NCI-H526 (cell line): ENCODE measurements at regions not wholly inside any gene's neighbourhood (a gene's known extent, or its start where the extent isn't known, plus 50 kb on each side); places are given as distances from the start of the nearest gene placed in this dataset.

Experiments used
- DNase-seq, 2 experiments: peaks; one replicate each; lab custom pipeline; 2025; lab: John Stamatoyannopoulos, UW

GRCh38 chr9:105861972-105862371 is 167.6 kb downstream of the TMEM38B start:
- DNase-seq: no peak

GRCh38 chr9:105864248-105864898 is 170.0 kb downstream of the TMEM38B start:
- no peak for DNase-seq

- DNase-seq: no peak
Measured at GRCh38 chr9:105865285-105865684, 170.9 kb downstream of the TMEM38B start.

- DNase-seq: no peak
Measured at GRCh38 chr9:105871540-105871939, 177.2 kb downstream of the TMEM38B start.

GRCh38 chr9:105873801-105874200 is 179.5 kb downstream of the TMEM38B start:
- DNase-seq: no peak

- DNase-seq: no peak
Measured at GRCh38 chr9:105877721-105878120, 183.4 kb downstream of the TMEM38B start.

- DNase-seq: no peak
Measured at GRCh38 chr9:105879181-105879580, 184.8 kb downstream of the TMEM38B start.

GRCh38 chr9:105880517-105880916 is 186.2 kb downstream of the TMEM38B start:
- no peak for DNase-seq

GRCh38 chr9:105881021-105881420 is 186.7 kb downstream of the TMEM38B start:
- no peak for DNase-seq

GRCh38 chr9:105881654-105882349 is 187.5 kb downstream of the TMEM38B start:
- peak; percentile 54 to 75 for DNase-seq

GRCh38 chr9:105883847-105884246 is 189.5 kb downstream of the TMEM38B start:
- no peak for DNase-seq

- no peak for DNase-seq
Measured at GRCh38 chr9:105884416-105884815, 190.1 kb downstream of the TMEM38B start.

- no peak for DNase-seq
Measured at GRCh38 chr9:105886136-105886535, 191.8 kb downstream of the TMEM38B start.

GRCh38 chr9:105887679-105888078 is 193.3 kb downstream of the TMEM38B start:
- no peak for DNase-seq

GRCh38 chr9:105890046-105890822 is 195.9 kb downstream of the TMEM38B start:
- DNase-seq: no peak

- DNase-seq: no peak
Measured at GRCh38 chr9:105900123-105900522, 205.8 kb downstream of the TMEM38B start.

- peak; percentile 59 to 69 for DNase-seq
Measured at GRCh38 chr9:105901514-105902109, 207.3 kb downstream of the TMEM38B start.

GRCh38 chr9:105908069-105908468 is 213.7 kb downstream of the TMEM38B start:
- DNase-seq: no peak

GRCh38 chr9:105911104-105911911 is 217.0 kb downstream of the TMEM38B start:
- DNase-seq: no peak

GRCh38 chr9:105912157-105912862 is 218.0 kb downstream of the TMEM38B start:
- DNase-seq: no peak
